EL (cell line): ENCODE measurements at regions not wholly inside any gene's neighbourhood (a gene's known extent, or its start where the extent isn't known, plus 50 kb on each side); places are given as distances from the start of the nearest gene placed in this dataset.

Experiments
- DNase-seq: peaks from one replicate; pipeline ENCODE4 v3.0.0-alpha.2; 2016

DNA sequence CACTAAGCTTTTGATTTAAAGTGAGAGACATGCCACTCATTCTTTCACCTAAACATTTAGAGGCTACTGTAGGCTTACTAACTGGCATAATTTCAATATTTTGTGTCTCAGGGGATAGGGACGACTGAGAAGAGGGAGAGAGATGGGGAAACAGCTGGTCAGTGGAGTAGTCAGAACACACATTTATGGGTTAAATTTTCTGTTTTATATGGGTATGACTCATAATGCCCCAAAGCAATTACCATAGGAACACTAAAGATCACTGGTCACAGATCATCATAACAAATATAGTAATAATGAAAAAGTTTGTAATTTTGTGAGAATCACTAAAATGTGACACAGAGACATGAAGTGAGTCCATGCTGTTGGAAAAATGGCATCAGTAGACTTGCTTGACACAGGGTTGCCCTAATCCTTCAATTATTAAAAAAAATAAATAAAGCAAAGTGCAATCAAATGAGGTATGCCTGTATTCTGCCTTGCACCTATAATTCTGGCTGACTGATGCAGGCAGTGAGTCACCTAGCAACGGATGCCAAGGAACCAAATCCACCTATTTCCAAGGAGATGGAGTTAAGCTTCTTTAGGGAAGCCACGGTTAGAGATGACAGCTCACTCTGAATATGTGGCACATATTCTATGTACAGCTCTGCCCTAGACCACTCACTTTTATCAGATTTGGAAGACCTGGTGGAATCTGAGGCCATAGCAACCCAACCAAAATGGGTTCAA, 166.1 kb downstream of the MARCHF11 start:
- peak; percentile 46 for DNase-seq

DNA sequence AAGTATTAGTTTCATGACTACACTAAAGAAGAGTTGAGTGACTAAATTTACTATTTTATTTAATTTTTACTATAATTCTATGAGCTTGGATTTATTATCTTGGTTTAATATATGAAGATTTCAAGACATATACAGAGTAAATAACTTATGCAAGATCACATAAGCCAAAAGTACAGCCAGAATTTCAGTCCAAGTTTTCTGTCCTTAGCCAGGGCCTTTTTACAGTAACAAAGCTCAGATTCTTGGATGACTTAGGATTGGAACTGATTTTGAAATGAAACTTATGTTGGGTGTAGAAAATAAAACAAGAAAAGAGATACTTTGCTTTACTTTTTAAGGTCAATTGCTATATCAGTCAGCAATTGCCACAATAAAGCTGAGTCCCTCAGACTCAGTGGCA, 170.3 kb downstream of the MARCHF11 start:
- DNase-seq = no peak

DNA sequence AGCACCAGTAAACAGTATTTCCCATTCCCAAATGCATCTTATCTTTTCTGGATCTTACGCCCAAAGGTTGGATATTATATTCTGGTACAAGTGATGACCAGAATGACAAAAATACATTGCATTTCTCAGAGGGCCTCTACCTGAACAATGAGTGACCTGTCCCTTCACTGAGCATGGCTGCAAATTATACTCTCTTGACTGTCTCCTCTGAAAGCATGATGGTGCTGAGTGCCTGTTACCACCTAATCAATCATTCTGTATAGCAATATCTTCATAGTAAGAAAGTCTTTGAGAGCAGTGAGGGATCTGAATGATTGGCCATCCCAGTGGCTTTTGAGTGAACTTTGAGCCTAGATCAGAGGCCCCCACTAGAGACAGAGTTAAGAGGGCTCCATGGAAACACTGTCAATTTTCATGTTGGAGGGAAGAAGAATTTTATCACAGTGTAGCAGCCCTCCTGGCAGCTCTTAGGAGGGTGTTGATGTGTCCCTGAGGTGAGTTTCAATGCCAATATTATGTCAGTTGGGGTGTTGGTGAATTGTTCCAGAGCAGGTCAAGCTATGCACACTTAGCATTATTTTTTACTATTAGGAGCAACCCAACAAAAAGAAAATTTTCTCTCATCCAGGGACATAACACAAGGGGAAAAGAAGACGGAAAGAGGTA, 171.7 kb downstream of the MARCHF11 start:
- DNase-seq = no peak

DNA sequence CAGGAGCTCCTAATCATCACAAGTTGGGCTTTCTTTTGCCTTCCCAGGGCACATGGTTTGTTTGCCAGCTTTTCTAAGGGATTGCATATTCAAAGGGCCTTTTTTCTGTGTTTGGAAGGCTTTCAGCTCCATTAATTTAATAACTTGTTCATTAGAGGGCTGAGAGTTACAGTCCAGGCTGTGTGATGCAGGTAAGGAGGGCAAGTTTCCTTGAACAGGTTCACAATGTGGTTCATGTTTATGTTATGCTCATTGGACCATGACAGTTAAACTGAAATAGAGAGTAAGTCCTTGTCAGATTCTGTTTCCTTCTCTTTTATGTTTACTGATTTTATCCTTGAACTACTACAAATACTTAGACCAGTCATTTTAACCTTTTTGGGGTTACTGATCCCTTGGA, 174.4 kb downstream of the MARCHF11 start:
- DNase-seq = no peak

DNA sequence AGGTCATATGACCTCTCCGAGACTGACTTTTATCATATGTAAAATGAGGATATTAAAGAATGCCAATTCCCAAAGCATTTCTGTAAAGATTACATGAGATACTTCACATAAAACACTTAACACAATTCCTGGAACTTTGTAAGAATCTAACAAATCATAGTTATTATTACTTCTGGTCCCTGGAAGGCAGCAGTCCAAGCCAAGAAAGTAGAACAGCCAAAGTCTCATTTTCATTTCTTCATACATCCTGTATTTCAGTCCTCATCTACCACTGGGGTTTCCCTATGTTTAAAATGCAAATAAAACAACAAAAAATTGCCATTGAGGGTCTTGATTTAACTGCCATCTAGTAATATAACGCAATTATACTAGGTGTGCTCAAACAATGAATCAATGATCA, 179.5 kb downstream of the MARCHF11 start:
- no peak for DNase-seq

DNA sequence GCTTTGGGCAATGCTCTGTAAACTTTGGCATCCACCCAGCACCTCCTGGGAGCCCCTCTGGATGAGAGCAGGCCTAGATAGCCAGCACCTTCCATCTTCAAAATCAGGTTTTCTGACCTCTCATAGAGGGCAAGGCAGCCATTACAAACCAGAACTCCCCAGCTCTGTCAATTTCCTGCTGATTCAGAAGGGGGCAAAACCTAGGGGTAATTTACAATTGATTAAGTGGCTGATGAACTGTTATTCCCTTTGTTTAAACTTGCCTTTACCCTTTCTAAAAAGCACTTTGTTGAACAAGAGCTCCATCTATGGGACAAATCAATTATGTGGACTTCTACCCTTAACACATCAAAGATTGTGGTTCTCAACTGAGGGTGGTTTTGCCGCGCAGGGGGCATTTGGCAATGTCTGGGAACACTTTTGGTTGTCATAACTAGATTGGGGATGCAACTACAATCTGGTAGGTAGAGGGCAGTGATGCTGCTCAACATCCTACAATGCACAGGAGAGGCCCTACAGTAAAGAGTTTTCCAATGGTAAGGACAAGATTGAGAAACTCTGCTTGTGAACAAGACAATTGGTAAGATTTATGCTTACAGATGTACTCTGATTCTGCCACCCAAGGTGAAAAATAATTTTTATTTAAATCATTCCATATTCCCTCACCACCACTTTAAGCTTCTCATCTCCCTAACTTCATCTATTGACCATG, 184.1 kb downstream of the MARCHF11 start:
- peak; percentile 50 for DNase-seq

DNA sequence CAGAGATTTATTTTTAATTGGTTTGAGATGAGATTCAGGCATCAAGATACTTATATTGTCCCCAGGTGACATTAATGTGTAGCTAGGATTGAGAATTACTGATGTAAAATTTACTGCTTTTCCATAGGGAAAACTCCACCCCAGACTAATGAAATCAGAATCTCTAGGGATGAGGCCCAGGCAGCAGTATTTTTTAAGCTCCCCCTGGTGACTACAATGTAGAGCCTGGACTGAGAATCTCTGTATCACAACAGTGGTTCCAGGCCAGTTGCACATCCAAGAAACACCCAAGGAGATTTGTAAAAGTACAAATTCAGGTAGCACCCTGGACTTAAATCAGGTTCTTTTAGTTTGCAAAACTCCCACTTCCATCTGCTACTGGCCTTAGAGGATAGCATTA, 185.7 kb downstream of the MARCHF11 start:
- DNase-seq = peak; percentile 29

DNA sequence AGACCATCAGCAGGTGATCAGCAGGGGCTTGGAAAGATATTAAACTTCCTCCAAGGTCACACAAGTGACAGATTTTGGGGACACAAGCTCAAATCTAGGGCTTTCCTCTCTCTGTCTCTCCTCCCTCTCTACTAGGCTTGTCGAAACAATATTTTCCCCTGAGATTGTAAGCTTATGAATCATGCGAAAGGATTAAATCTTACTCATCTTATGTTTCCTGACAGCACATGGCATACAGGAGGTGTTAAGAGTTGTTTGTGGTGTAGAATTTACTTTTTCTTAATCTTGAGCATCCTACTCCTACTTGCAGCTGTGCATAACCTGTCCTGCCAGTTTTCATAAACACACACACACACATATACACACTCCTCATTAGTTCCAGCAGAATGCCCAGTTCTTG, 186.3 kb downstream of the MARCHF11 start:
- DNase-seq = peak; percentile 75

DNA sequence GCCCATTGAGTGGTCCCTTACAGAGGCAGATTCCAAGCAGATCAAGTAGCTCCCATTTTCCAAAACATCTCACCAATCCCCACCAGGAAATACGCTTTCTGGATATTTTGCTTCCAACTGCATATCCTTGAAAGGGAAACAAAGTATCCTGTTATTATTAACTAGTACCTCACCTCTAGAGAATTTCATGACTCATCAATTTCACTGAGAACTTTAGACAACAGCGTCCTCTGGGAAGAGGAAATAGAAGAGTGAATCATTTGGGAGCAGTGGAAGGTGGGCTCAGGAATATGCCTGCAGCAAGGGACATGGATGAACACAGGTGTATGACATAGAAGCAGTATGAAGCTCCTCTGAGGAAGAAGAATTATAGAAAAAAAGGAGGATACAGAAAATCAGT, 186.7 kb downstream of the MARCHF11 start:
- DNase-seq = peak; percentile 81

DNA sequence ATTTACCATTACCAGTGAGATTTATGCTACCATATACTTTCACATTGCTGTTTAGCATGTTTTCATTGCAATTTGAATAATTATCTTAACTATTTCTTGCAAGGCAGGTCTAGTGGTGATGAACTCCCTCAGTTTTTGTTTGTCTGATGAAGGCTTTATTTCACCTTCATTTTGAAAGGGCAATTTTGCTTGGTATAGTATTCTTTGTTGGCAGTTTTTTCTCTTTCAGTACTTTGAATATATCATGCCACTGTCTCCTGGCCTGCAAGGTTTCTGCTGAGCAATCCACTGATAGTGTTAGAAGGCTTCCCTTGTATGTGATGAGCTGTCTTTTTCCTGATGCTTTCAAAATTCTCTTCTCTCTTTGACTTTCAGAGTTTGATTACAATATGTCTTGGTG, 188.0 kb downstream of the MARCHF11 start:
- DNase-seq = no peak
